ENCODE measurements at regions not wholly inside any gene's neighbourhood (a gene's known extent, or its start where the extent isn't known, plus 50 kb on each side); places are given as distances from the start of the nearest gene placed in this dataset.

GRCh38 chr12:41923351-41923750 is 221.3 kb downstream of the GXYLT1 start:
- no peaks in the 10 kb centered on the region for H3K9me3 Mint-ChIP-seq (ENCODE audit: insufficient read depth)
- no peak for DNase-seq
- H3K4me1 Mint-ChIP-seq (ENCODE audit: low read depth): no peaks in the 10 kb centered on the region
- peaks cover 14% of the 10 kb centered on the region for H3K27me3 Mint-ChIP-seq (ENCODE audit: low read depth)
- H3K4me3 Mint-ChIP-seq: no peak overlapping the region
- no peak for ATAC-seq
- no peaks in the 10 kb centered on the region for H3K36me3 Mint-ChIP-seq (ENCODE audit: low read depth)
- ChIA-PET CTCF (no interaction called here), POLR2A (no interaction called here)
- H3K27ac Mint-ChIP-seq: no peak overlapping the region

GRCh38 chr12:41920355-41920754 is 224.3 kb downstream of the GXYLT1 start:
- Mint-ChIP-seq H3K4me1 (ENCODE audit: low read depth) (no peaks in the 10 kb centered on the region), H3K27ac (no peak overlapping the region), H3K36me3 (ENCODE audit: low read depth) (no peaks in the 10 kb centered on the region), H3K4me3 (no peak overlapping the region), H3K9me3 (ENCODE audit: insufficient read depth) (no peaks in the 10 kb centered on the region), H3K27me3 (ENCODE audit: low read depth) (peaks cover 12% of the 10 kb centered on the region)
- ATAC-seq: no peak
- ChIA-PET POLR2A (no interaction called here), CTCF (no interaction called here)
- no peak for DNase-seq

GRCh38 chr12:41919526-41920261 is 225.0 kb downstream of the GXYLT1 start:
- DNase-seq (no peak), ATAC-seq (no peak)
- peaks cover 12% of the 10 kb centered on the region for H3K27me3 Mint-ChIP-seq (ENCODE audit: low read depth)
- no peaks in the 10 kb centered on the region for H3K36me3 Mint-ChIP-seq (ENCODE audit: low read depth)
- POLR2A ChIA-PET: no interaction called here
- H3K4me1 Mint-ChIP-seq (ENCODE audit: low read depth): no peaks in the 10 kb centered on the region
- no peak overlapping the region for H3K4me3 Mint-ChIP-seq
- CTCF ChIA-PET: no interaction called here
- no peaks in the 10 kb centered on the region for H3K9me3 Mint-ChIP-seq (ENCODE audit: insufficient read depth)
- H3K27ac Mint-ChIP-seq: no peak overlapping the region

- no peaks in the 10 kb centered on the region for H3K36me3 Mint-ChIP-seq (ENCODE audit: low read depth)
- ChIA-PET POLR2A (no interaction called here), CTCF (no interaction called here)
- H3K4me1 Mint-ChIP-seq (ENCODE audit: low read depth): no peaks in the 10 kb centered on the region
- H3K9me3 Mint-ChIP-seq (ENCODE audit: insufficient read depth): no peaks in the 10 kb centered on the region
- H3K4me3 Mint-ChIP-seq: no peak overlapping the region
- DNase-seq (no peak), ATAC-seq (no peak)
- no peak overlapping the region for H3K27ac Mint-ChIP-seq
- peaks cover 12% of the 10 kb centered on the region for H3K27me3 Mint-ChIP-seq (ENCODE audit: low read depth)
These were observed 225.6 kb downstream of the GXYLT1 start for GRCh38 chr12:41919048-41919447.

GRCh38 chr12:41917938-41918341 is 226.7 kb downstream of the GXYLT1 start:
- Mint-ChIP-seq H3K4me3 (no peak overlapping the region), H3K9me3 (ENCODE audit: insufficient read depth) (no peaks in the 10 kb centered on the region), H3K4me1 (ENCODE audit: low read depth) (no peaks in the 10 kb centered on the region), H3K27me3 (ENCODE audit: low read depth) (peaks cover 10% of the 10 kb centered on the region), H3K36me3 (ENCODE audit: low read depth) (no peaks in the 10 kb centered on the region), H3K27ac (no peak overlapping the region)
- CTCF ChIA-PET: no interaction called here
- POLR2A ChIA-PET: no interaction called here
- ATAC-seq (no peak), DNase-seq (no peak)

- no peaks in the 10 kb centered on the region for H3K36me3 Mint-ChIP-seq (ENCODE audit: low read depth)
- CTCF ChIA-PET: no interaction called here
- no peaks in the 10 kb centered on the region for H3K9me3 Mint-ChIP-seq (ENCODE audit: insufficient read depth)
- no peaks in the 10 kb centered on the region for H3K4me1 Mint-ChIP-seq (ENCODE audit: low read depth)
- no peak for DNase-seq
- no peak overlapping the region for H3K4me3 Mint-ChIP-seq
- no peak overlapping the region for H3K27ac Mint-ChIP-seq
- no peak for ATAC-seq
- POLR2A ChIA-PET: no interaction called here
- H3K27me3 Mint-ChIP-seq (ENCODE audit: low read depth): peaks cover 10% of the 10 kb centered on the region
These were observed 227.5 kb downstream of the GXYLT1 start for GRCh38 chr12:41917181-41917580.

- POLR2A ChIA-PET: no interaction called here
- Mint-ChIP-seq H3K9me3 (ENCODE audit: insufficient read depth) (no peaks in the 10 kb centered on the region), H3K27me3 (ENCODE audit: low read depth) (no peaks in the 10 kb centered on the region), H3K4me3 (no peak overlapping the region), H3K4me1 (ENCODE audit: low read depth) (no peaks in the 10 kb centered on the region), H3K36me3 (ENCODE audit: low read depth) (no peaks in the 10 kb centered on the region), H3K27ac (no peak overlapping the region)
- ATAC-seq: no peak
- DNase-seq: no peak
- CTCF ChIA-PET: no interaction called here
These were observed 233.9 kb downstream of the GXYLT1 start for GRCh38 chr12:41910578-41911320.

- Mint-ChIP-seq H3K36me3 (ENCODE audit: low read depth) (no peaks in the 10 kb centered on the region), H3K27ac (no peak overlapping the region), H3K4me3 (no peak overlapping the region), H3K27me3 (ENCODE audit: low read depth) (no peaks in the 10 kb centered on the region), H3K9me3 (ENCODE audit: insufficient read depth) (no peaks in the 10 kb centered on the region), H3K4me1 (ENCODE audit: low read depth) (no peaks in the 10 kb centered on the region)
- CTCF ChIA-PET: no interaction called here
- no peak for ATAC-seq
- POLR2A ChIA-PET: no interaction called here
- DNase-seq: no peak
These were observed 236.5 kb downstream of the GXYLT1 start for GRCh38 chr12:41908206-41908605.

GRCh38 chr12:41907550-41907949 is 237.1 kb downstream of the GXYLT1 start:
- no peak overlapping the region for H3K4me3 Mint-ChIP-seq
- H3K9me3 Mint-ChIP-seq (ENCODE audit: insufficient read depth): no peaks in the 10 kb centered on the region
- CTCF ChIA-PET: no interaction called here
- DNase-seq: no peak
- no peak for ATAC-seq
- H3K27ac Mint-ChIP-seq: no peak overlapping the region
- no peaks in the 10 kb centered on the region for H3K27me3 Mint-ChIP-seq (ENCODE audit: low read depth)
- POLR2A ChIA-PET: no interaction called here
- H3K36me3 Mint-ChIP-seq (ENCODE audit: low read depth): no peaks in the 10 kb centered on the region
- H3K4me1 Mint-ChIP-seq (ENCODE audit: low read depth): no peaks in the 10 kb centered on the region

- no peak overlapping the region for H3K27ac Mint-ChIP-seq
- POLR2A ChIA-PET: no interaction called here
- H3K9me3 Mint-ChIP-seq (ENCODE audit: insufficient read depth): no peaks in the 10 kb centered on the region
- no peak for DNase-seq
- CTCF ChIA-PET: no interaction called here
- no peak overlapping the region for H3K4me3 Mint-ChIP-seq
- H3K27me3 Mint-ChIP-seq (ENCODE audit: low read depth): no peaks in the 10 kb centered on the region
- no peaks in the 10 kb centered on the region for H3K36me3 Mint-ChIP-seq (ENCODE audit: low read depth)
- ATAC-seq: no peak
- H3K4me1 Mint-ChIP-seq (ENCODE audit: low read depth): no peaks in the 10 kb centered on the region
These were observed 237.7 kb downstream of the GXYLT1 start for GRCh38 chr12:41907021-41907420.

GRCh38 chr12:41905759-41906297 is 238.8 kb downstream of the GXYLT1 start:
- no peaks in the 10 kb centered on the region for H3K4me1 Mint-ChIP-seq (ENCODE audit: low read depth)
- H3K36me3 Mint-ChIP-seq (ENCODE audit: low read depth): no peaks in the 10 kb centered on the region
- H3K27me3 Mint-ChIP-seq (ENCODE audit: low read depth): no peaks in the 10 kb centered on the region
- ChIA-PET POLR2A (no interaction called here), CTCF (no interaction called here)
- H3K4me3 Mint-ChIP-seq: no peak overlapping the region
- DNase-seq: no peak
- no peak overlapping the region for H3K27ac Mint-ChIP-seq
- no peaks in the 10 kb centered on the region for H3K9me3 Mint-ChIP-seq (ENCODE audit: insufficient read depth)
- no peak for ATAC-seq

- Mint-ChIP-seq H3K4me1 (ENCODE audit: low read depth) (no peaks in the 10 kb centered on the region), H3K27ac (no peak overlapping the region), H3K9me3 (ENCODE audit: insufficient read depth) (no peaks in the 10 kb centered on the region), H3K27me3 (ENCODE audit: low read depth) (no peaks in the 10 kb centered on the region), H3K4me3 (no peak overlapping the region), H3K36me3 (ENCODE audit: low read depth) (no peaks in the 10 kb centered on the region)
- ChIA-PET POLR2A (no interaction called here), CTCF (no interaction called here)
- DNase-seq (no peak), ATAC-seq (no peak)
These were observed 239.5 kb downstream of the GXYLT1 start for GRCh38 chr12:41905073-41905758.
